ENCODE measurements at regions not wholly inside any gene's neighbourhood (a gene's known extent, or its start where the extent isn't known, plus 50 kb on each side); places are given as distances from the start of the nearest gene placed in this dataset.

DNA sequence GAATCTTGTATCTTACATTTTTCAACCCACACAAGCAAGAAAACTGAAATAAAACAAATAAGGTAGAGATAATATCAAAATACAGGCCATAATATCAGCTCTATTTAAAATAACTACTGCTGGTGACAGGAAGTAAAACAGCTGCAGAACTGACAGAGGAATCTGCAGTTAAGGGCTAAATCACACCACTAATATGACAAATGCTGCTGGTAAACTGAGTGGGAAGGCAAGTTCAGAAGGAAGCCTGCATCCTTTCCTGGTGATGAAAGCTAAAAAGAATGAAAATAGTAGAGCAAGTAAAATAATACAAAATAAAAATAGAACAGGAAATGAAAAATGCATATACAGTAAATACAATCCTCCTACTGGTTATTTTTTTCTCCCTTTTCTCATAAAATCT is 1293.7 kb upstream of the C9orf72 start:
- H3K4me1 ChIP-seq (ENCODE audit: control insufficient read depth, insufficient read depth, low read length), result no peaks in the 10 kb centered on the region
- Mint-ChIP-seq H3K27ac (peak overlapping the region in 1 of 2 donors; percentile 41), H3K9me3 (no peaks in the 10 kb centered on the region), H3K4me1 (peaks cover 6 to 35% of the 10 kb centered on the region in 2 donors), H3K36me3 (no peaks in the 10 kb centered on the region), H3K27me3 (ENCODE audit: low read depth in 2 of 2) (no peaks in the 10 kb centered on the region), H3K4me3 (no peak overlapping the region)
- ATAC-seq, result no peak
- no peak overlapping the region for H3K27ac ChIP-seq (ENCODE audit: low read length)
- H3K27me3 ChIP-seq (ENCODE audit: control insufficient read depth, insufficient read depth, low read length), result no peaks in the 10 kb centered on the region
- no peak overlapping the region for H3K4me3 ChIP-seq (ENCODE audit: low read length)
- intact Hi-C loops (cut with micrococcal nuclease), result loop anchor here (10.0 kb wide), 1 partner anchor 338 kb away; no protein-coding TSS in a partner anchor
- no peak for DNase-seq
- TF ChIP-seq CTCF (IDR thresholded peaks at IDR 0.05), result no peak
- no peaks in the 10 kb centered on the region for H3K36me3 ChIP-seq (ENCODE audit: control insufficient read depth, insufficient read depth, low read length)
- H3K9me3 ChIP-seq (ENCODE audit: control insufficient read depth, insufficient read depth, low read length), result no peaks in the 10 kb centered on the region

DNA sequence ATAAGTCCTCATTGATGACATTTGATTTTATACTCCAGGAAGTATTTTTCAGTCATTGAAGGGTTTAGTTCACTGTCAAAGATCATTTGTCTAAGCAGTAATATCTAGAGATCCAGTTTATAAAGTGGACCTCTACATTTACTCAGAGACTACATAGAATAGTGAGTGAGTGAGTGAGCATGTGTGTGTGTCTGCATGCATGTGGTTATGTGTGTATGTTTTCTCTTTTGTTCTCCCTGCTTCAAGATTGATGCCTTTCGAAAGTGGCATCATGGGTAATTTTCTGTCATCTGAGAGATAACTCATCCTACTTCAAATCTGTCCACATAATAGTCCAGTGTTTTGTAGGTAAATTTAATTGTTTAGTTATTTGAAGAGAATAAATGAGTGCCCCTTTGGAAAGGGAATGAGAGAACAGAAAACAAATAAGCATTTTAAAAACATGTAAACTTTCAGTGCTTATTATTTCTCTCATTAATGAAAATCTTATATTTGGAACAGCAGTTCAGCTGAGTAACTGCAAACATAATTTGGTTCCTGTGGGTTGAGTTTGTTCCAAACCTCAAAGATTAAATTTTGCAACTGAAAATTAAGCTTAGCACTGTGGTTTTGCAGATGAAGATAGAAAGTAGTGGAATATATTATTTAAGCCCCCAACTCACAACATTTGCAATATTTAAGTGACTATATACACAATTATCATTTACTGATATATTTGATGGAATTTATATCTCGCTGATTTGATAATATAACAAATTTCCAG is 1295.1 kb upstream of the C9orf72 start:
- Histone ChIP-seq H3K27me3 (ENCODE audit: control insufficient read depth, insufficient read depth, low read length) (no peaks in the 10 kb centered on the region), H3K4me3 (ENCODE audit: low read length) (no peak overlapping the region), H3K36me3 (ENCODE audit: control insufficient read depth, insufficient read depth, low read length) (no peaks in the 10 kb centered on the region), H3K27ac (ENCODE audit: low read length) (no peak overlapping the region), H3K9me3 (ENCODE audit: control insufficient read depth, insufficient read depth, low read length) (no peaks in the 10 kb centered on the region), H3K4me1 (ENCODE audit: control insufficient read depth, insufficient read depth, low read length) (no peaks in the 10 kb centered on the region)
- Mint-ChIP-seq H3K36me3 (no peaks in the 10 kb centered on the region), H3K4me1 (peaks cover 6 to 35% of the 10 kb centered on the region in 2 donors), H3K27ac (peak overlapping the region in 1 of 2 donors; percentile 66), H3K27me3 (ENCODE audit: low read depth in 2 of 2) (no peaks in the 10 kb centered on the region), H3K4me3 (no peak overlapping the region), H3K9me3 (no peaks in the 10 kb centered on the region)
- intact Hi-C loops (cut with micrococcal nuclease), result loop anchor here (10.0 kb wide), 1 partner anchor 336 kb away; no protein-coding TSS in a partner anchor
- ATAC-seq (no peak), DNase-seq (no peak)
- WGBS (ENCODE audit: insufficient coverage), result no CpG with 5 or more reads among the region's 2 CpGs
- TF ChIP-seq CTCF (IDR thresholded peaks at IDR 0.05), result no peak

- Mint-ChIP-seq H3K27me3 (ENCODE audit: low read depth in 2 of 2) (no peaks in the 10 kb centered on the region), H3K27ac (no peak overlapping the region), H3K4me1 (peaks cover 0 to 22% of the 10 kb centered on the region in 2 donors), H3K4me3 (no peak overlapping the region), H3K9me3 (peaks cover 0 to 2% of the 10 kb centered on the region in 2 donors), H3K36me3 (no peaks in the 10 kb centered on the region)
- intact Hi-C loops (cut with micrococcal nuclease), result no loop called here
- Histone ChIP-seq H3K27ac (ENCODE audit: low read length) (no peak overlapping the region), H3K4me1 (ENCODE audit: control insufficient read depth, insufficient read depth, low read length) (no peaks in the 10 kb centered on the region), H3K27me3 (ENCODE audit: control insufficient read depth, insufficient read depth, low read length) (no peaks in the 10 kb centered on the region), H3K36me3 (ENCODE audit: control insufficient read depth, insufficient read depth, low read length) (no peaks in the 10 kb centered on the region), H3K9me3 (ENCODE audit: control insufficient read depth, insufficient read depth, low read length) (no peaks in the 10 kb centered on the region), H3K4me3 (ENCODE audit: low read length) (no peak overlapping the region)
- no peak for DNase-seq
- WGBS (ENCODE audit: insufficient coverage), result 20% methylated on average over 1 of the region's 1 CpG
- peak in 1 of 3 donors; percentile 72 for ATAC-seq
- TF ChIP-seq CTCF (IDR thresholded peaks at IDR 0.05), result no peak
Measured at GRCh38 chr9:28882529-28882928, 1309.2 kb upstream of the C9orf72 start.

GRCh38 chr9:28883234-28883633 is 1310.0 kb upstream of the C9orf72 start:
- H3K27ac Mint-ChIP-seq, result no peak overlapping the region
- Histone ChIP-seq H3K9me3 (ENCODE audit: control insufficient read depth, insufficient read depth, low read length) (no peaks in the 10 kb centered on the region), H3K27me3 (ENCODE audit: control insufficient read depth, insufficient read depth, low read length) (no peaks in the 10 kb centered on the region), H3K4me3 (ENCODE audit: low read length) (no peak overlapping the region), H3K27ac (ENCODE audit: low read length) (no peak overlapping the region), H3K4me1 (ENCODE audit: control insufficient read depth, insufficient read depth, low read length) (no peaks in the 10 kb centered on the region), H3K36me3 (ENCODE audit: control insufficient read depth, insufficient read depth, low read length) (no peaks in the 10 kb centered on the region)
- H3K4me3 Mint-ChIP-seq, result no peak overlapping the region
- peaks cover 0 to 22% of the 10 kb centered on the region in 2 donors for H3K4me1 Mint-ChIP-seq
- intact Hi-C loops (cut with micrococcal nuclease), result no loop called here
- H3K36me3 Mint-ChIP-seq, result no peaks in the 10 kb centered on the region
- no peak for TF ChIP-seq CTCF (IDR thresholded peaks at IDR 0.05)
- peaks cover 0 to 2% of the 10 kb centered on the region in 2 donors for H3K9me3 Mint-ChIP-seq
- 23% methylated on average over 5 of the region's 5 CpGs for WGBS (ENCODE audit: insufficient coverage)
- no peak for ATAC-seq
- no peak for DNase-seq
- H3K27me3 Mint-ChIP-seq (ENCODE audit: low read depth in 2 of 2), result no peaks in the 10 kb centered on the region
